ENCODE measurements at regions not wholly inside any gene's neighbourhood (a gene's known extent, or its start where the extent isn't known, plus 50 kb on each side); places are given as distances from the start of the nearest gene placed in this dataset.

DNA sequence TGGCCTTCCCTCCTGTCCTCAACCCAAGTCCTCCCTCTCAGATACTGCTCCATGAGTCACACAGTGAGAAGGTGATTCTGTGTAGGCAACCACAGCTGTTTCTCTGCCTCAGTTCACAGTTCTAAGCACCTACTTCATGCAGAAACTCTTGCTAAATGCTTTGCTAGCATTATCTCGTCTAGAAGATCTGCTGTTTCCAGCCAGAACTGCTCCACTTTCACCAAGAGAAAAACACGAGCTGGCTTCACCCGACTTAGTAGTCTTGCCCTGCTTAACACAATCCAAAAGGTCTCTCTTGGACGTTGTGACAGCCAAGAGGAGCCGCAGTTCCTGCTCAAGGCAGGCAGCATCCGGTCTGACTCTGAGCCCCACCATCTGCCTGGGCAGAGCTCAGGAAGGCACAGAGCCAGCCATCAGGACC is 272.1 kb downstream of the UACA start:
- WGBS, 4 donors = 56 to 78% (median 62%) methylated on average over 6 of the region's 6 CpGs
- intact Hi-C loops (cut with DNase I) = no loop called here
- Histone ChIP-seq H3K9me3 (no peaks in the 10 kb centered on the region), H3K27me3 (peaks cover 0 to 6% (median 0%) of the 10 kb centered on the region in 9 donors), H3K36me3 (no peaks in the 10 kb centered on the region), H3K27ac (peak overlapping the region in 1 of 12 donors; percentile 82), H3K4me1 (peaks cover 0 to 78% (median 0%) of the 10 kb centered on the region in 12 donors), H3K4me3 (no peak overlapping the region)
- ATAC-seq = no peak
- peak in 2 of 5 donors; percentile 11 to 58 for DNase-seq
- TF ChIP-seq POLR2A (IDR thresholded peaks at IDR 0.05) = no peak

DNA sequence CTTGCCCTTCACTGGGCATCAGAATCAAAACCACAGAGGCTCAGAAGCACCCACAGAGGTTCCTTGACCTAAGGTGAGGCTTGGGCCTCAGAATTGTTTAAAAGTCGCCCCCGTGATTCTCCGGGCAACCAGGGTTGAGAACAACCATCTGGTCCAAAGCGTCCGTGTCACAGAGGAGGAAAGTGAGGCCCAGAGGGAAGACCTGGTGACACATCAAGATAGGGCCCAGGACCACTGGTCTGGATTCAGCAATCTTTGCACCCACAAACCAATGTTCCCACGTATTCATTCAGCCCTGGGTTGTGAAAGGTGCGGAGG is 272.6 kb downstream of the UACA start:
- ATAC-seq = no peak
- no peak for TF ChIP-seq POLR2A (IDR thresholded peaks at IDR 0.05)
- TF ChIP-seq, protein P1, sequence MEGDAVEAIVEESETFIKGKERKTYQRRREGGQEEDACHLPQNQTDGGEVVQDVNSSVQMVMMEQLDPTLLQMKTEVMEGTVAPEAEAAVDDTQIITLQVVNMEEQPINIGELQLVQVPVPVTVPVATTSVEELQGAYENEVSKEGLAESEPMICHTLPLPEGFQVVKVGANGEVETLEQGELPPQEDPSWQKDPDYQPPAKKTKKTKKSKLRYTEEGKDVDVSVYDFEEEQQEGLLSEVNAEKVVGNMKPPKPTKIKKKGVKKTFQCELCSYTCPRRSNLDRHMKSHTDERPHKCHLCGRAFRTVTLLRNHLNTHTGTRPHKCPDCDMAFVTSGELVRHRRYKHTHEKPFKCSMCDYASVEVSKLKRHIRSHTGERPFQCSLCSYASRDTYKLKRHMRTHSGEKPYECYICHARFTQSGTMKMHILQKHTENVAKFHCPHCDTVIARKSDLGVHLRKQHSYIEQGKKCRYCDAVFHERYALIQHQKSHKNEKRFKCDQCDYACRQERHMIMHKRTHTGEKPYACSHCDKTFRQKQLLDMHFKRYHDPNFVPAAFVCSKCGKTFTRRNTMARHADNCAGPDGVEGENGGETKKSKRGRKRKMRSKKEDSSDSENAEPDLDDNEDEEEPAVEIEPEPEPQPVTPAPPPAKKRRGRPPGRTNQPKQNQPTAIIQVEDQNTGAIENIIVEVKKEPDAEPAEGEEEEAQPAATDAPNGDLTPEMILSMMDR (IDR thresholded peaks at IDR 0.05) = no peak
- Histone ChIP-seq H3K27me3 (peaks cover 0 to 6% (median 0%) of the 10 kb centered on the region in 9 donors), H3K36me3 (no peaks in the 10 kb centered on the region), H3K9me3 (no peaks in the 10 kb centered on the region), H3K27ac (no peak overlapping the region), H3K4me1 (peaks cover 0 to 82% (median 0%) of the 10 kb centered on the region in 12 donors), H3K4me3 (no peak overlapping the region)
- intact Hi-C loops (cut with DNase I) = no loop called here
- DNase-seq = peak in 1 of 5 donors; percentile 2
- WGBS, 4 donors = 78 to 90% (median 80%) methylated on average over 7 of the region's 7 CpGs

DNA sequence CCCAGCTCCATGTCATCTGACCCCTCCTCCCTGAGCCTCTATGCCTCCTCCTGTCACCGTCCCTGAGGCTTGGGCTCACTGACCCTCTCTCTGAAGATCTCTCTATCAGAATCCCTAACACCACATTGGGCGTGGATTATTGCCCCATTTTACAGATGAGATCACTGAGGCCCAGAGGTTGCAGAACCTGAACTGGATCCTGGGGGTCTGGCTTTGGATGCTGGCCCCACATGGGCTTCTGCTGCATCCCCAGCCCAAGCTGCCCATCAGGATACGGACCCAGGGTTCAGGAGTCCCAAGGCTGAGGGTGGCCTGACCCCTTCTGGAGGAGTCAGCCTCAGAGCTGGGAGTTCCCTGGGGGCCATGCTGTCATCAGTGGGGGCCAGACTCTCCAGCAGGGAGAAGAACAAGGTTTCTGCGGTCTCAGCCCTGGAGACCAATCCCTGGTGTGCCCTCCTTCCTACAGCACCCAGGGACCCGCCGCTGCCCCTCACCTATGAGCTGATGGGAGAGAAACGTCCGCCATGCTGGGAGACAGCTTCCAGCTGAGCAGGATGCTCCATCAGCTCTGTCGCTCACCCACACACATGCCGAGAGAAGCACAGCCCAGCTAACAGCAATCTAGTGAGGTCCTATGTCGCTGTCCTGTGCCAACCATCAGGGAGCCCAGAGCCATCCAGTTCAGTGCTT is 273.1 kb downstream of the UACA start:
- Histone ChIP-seq H3K9me3 (no peaks in the 10 kb centered on the region), H3K27ac (no peak overlapping the region), H3K36me3 (no peaks in the 10 kb centered on the region), H3K4me1 (peaks cover 0 to 81% (median 0%) of the 10 kb centered on the region in 12 donors), H3K4me3 (no peak overlapping the region), H3K27me3 (peaks cover 0 to 6% (median 0%) of the 10 kb centered on the region in 9 donors)
- WGBS, 4 donors = 84 to 88% (median 86%) methylated on average over 10 to 11 of the region's 11 CpGs
- DNase-seq = peak in 2 of 5 donors; percentile 3 to 44
- TF ChIP-seq, protein P1 (IDR thresholded peaks at IDR 0.05) = no peak
- TF ChIP-seq POLR2A (IDR thresholded peaks at IDR 0.05) = no peak
- intact Hi-C loops (cut with DNase I) = no loop called here
- ATAC-seq = no peak

DNA sequence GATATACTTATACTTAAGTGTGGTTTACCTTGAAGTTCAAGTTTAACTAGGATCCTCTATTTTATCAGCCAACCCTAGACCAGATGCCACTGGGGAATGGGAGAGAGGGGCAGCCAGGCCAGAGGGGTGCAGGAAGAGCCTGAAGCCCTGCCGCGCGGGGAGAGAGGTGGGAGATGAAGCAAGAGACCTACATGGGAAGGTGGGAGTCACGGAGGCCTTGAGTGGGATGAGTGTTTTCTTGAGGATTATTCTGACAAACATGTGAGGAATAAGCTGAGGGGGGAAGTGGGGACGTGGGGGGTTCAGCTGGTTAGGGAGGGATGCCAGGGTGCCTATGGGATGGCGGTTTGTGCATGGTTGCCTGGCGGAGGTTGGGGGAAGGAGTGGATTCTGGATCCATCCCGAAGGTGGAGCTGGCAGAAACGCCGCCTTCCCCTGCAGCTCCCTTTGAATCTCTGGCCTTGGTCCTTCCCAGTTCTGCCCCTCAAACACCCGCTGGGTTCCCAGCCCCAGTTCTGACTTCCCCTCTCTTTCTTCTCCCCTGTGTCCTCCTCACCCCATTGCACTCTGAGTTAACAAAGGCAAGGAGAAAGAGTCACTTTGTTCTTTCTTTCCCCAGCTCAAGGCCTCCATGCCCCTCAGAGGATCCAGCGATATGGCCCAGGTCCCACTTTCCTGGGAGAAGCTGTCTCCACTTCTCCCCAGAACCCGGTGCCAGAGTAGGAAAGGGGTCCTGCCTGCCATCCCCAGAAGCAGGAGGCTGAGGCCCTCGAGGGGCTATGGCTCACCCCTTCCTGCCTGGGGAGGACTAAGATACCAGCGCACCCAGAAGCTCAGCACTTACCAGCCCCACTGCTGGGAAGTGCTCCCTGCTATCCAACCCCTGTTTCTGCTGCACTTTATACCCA is 274.2 kb downstream of the UACA start:
- Histone ChIP-seq H3K27ac (no peak overlapping the region), H3K9me3 (no peaks in the 10 kb centered on the region), H3K4me3 (no peak overlapping the region), H3K4me1 (peaks cover 0 to 75% (median 0%) of the 10 kb centered on the region in 12 donors), H3K36me3 (no peaks in the 10 kb centered on the region), H3K27me3 (peaks cover 0 to 6% (median 0%) of the 10 kb centered on the region in 9 donors)
- ATAC-seq = no peak
- TF ChIP-seq, protein P1 (IDR thresholded peaks at IDR 0.05) = no peak
- TF ChIP-seq POLR2A (IDR thresholded peaks at IDR 0.05) = no peak
- intact Hi-C loops (cut with DNase I) = loop anchor here (1.0 to 10.0 kb wide), 10 partner anchors 754 to 1014 kb away; no protein-coding TSS in a partner anchor
- 80 to 87% (median 84%) methylated on average over 13 to 15 of the region's 15 CpGs for WGBS, 4 donors
- DNase-seq = peak in 2 of 5 donors; percentile 13 to 19

Measured in heart left ventricle (tissue), 16 donors.